ENCODE measurements at regions not wholly inside any gene's neighbourhood (a gene's known extent, or its start where the extent isn't known, plus 50 kb on each side); places are given as distances from the start of the nearest gene placed in this dataset.

DNA sequence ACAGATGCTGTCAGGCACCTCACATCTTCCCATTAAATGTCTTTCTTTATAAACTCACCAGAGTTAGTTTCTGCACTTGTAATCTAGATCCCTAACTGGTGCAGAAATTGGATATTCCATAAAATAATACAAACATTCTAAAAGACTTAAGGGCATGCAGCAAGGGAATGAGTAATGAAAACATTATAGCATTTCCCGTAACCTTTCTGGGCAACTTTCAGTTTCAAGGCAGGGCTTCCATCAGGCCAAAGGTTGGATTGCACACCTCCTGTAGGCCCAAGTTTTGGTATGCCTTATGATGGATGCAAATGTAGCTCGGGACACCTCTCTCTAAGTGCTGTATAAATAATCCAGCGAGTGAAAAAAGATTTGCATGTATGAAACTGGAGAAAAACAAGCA lies 129.9 kb upstream of the LYZL2 start:
- no peak for TF ChIP-seq ZFP3 (CRISPR knock-in tag; IDR thresholded peaks at IDR 0.05)
- TF ChIP-seq ARNTL (CRISPR knock-in tag; IDR thresholded peaks at IDR 0.05; ENCODE audit: borderline replicate concordance, low read depth), result no peak
- TF ChIP-seq ZNF8 (CRISPR knock-in tag; IDR thresholded peaks at IDR 0.05), result no peak
- TF ChIP-seq ZFP30 (CRISPR knock-in tag; IDR thresholded peaks at IDR 0.05), result no peak
- no peak for TF ChIP-seq TSHZ2 (CRISPR knock-in tag; IDR thresholded peaks at IDR 0.05)
- no peak for TF ChIP-seq TCF4 (CRISPR knock-in tag; IDR thresholded peaks at IDR 0.05; ENCODE audit: borderline replicate concordance)
- TF ChIP-seq RARB (CRISPR knock-in tag; IDR thresholded peaks at IDR 0.05), result no peak
- TF ChIP-seq ZC3H10 (CRISPR knock-in tag; IDR thresholded peaks at IDR 0.05), result no peak
- TF ChIP-seq SNAI2 (CRISPR knock-in tag; IDR thresholded peaks at IDR 0.05), result no peak
- no peak for TF ChIP-seq BACH2 (CRISPR knock-in tag; IDR thresholded peaks at IDR 0.05; ENCODE audit: borderline replicate concordance)
- no peak for ATAC-seq

- TF ChIP-seq CREB5 (CRISPR knock-in tag; IDR thresholded peaks at IDR 0.05; ENCODE audit: low read depth) (no peak), ZFP30 (CRISPR knock-in tag; IDR thresholded peaks at IDR 0.05) (no peak), ZC3H10 (CRISPR knock-in tag; IDR thresholded peaks at IDR 0.05) (no peak), OSR1 (CRISPR knock-in tag; IDR thresholded peaks at IDR 0.05) (no peak), TSHZ2 (CRISPR knock-in tag; IDR thresholded peaks at IDR 0.05) (no peak), RARB (CRISPR knock-in tag; IDR thresholded peaks at IDR 0.05) (no peak), PATZ1 (CRISPR knock-in tag; IDR thresholded peaks at IDR 0.05; ENCODE audit: borderline replicate concordance) (no peak), ZNF565 (CRISPR knock-in tag; conservative IDR thresholded peaks at IDR 0.05; ENCODE audit: low read depth) (no peak), GLIS3 (CRISPR knock-in tag; IDR thresholded peaks at IDR 0.05) (no peak), ARNTL (CRISPR knock-in tag; IDR thresholded peaks at IDR 0.05; ENCODE audit: borderline replicate concordance, low read depth) (no peak), TOX (CRISPR knock-in tag; IDR thresholded peaks at IDR 0.05; ENCODE audit: borderline replicate concordance) (no peak)
These were observed 128.8 kb upstream of the LYZL2 start for GRCh38 chr10:30758338-30758737.

DNA sequence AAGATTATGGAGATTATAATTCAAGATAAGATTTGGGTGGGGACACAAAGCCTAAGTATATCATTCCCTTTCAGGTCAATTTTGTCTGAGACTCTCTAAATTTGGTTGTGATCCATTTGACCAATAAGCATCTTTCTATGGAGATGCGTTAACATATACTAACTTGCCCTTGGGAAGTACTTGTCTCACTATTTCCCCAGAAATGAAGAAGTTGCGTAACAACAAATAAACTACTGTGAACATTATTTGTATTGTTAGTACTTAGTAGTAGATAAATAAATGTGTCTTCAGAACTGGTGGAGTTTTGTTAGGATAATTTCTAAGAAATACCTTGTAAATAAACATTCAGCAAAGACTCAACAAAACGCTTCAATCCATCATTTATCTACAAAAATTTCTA lies 127.3 kb upstream of the LYZL2 start:
- TF ChIP-seq OSR1 (CRISPR knock-in tag; IDR thresholded peaks at IDR 0.05) (no peak), PATZ1 (CRISPR knock-in tag; IDR thresholded peaks at IDR 0.05; ENCODE audit: borderline replicate concordance) (no peak), TOX (CRISPR knock-in tag; IDR thresholded peaks at IDR 0.05; ENCODE audit: borderline replicate concordance) (no peak), ZNF8 (CRISPR knock-in tag; IDR thresholded peaks at IDR 0.05) (no peak), SNAI2 (CRISPR knock-in tag; IDR thresholded peaks at IDR 0.05) (no peak), TSHZ2 (CRISPR knock-in tag; IDR thresholded peaks at IDR 0.05) (no peak), ARNTL (CRISPR knock-in tag; IDR thresholded peaks at IDR 0.05; ENCODE audit: borderline replicate concordance, low read depth) (no peak), ZFP3 (CRISPR knock-in tag; IDR thresholded peaks at IDR 0.05) (no peak), GLIS3 (CRISPR knock-in tag; IDR thresholded peaks at IDR 0.05) (no peak), ISL1 (CRISPR knock-in tag; IDR thresholded peaks at IDR 0.05) (no peak), ZFP30 (CRISPR knock-in tag; IDR thresholded peaks at IDR 0.05) (no peak), ZNF70 (CRISPR knock-in tag; IDR thresholded peaks at IDR 0.05) (no peak), POU6F1 (CRISPR knock-in tag; IDR thresholded peaks at IDR 0.05; ENCODE audit: borderline replicate concordance, low read depth) (no peak)
- ATAC-seq, result no peak

More at GRCh38 chr10:30758338-30758737, 128.8 kb upstream of the LYZL2 start:
- no peak for ATAC-seq

Data from SK-N-SH treated with all-trans-retinoic acid at 6 μM for 48 hours (cell line).